Glutamatergic neuron (in vitro differentiated cells): ENCODE measurements at regions not wholly inside any gene's neighbourhood (a gene's known extent, or its start where the extent isn't known, plus 50 kb on each side); places are given as distances from the start of the nearest gene placed in this dataset.

ENCODE experiments used
- DNase-seq: peaks from one replicate; pipeline ENCODE4 v3.0.0; 2022
- H3K27ac Mint-ChIP-seq: one replicate; pipeline ENCODE4 v1.8.0; 2020; ENCODE audit warnings: mild to moderate bottlenecking, mixed read lengths, inconsistent platforms; ENCODE audit not compliant: unreplicated experiment
- H3K27me3 Mint-ChIP-seq: one replicate; pipeline ENCODE4 v1.8.0; 2020; ENCODE audit warnings: mild to moderate bottlenecking, moderate library complexity, mixed read lengths, inconsistent platforms; ENCODE audit not compliant: unreplicated experiment
- H3K36me3 Mint-ChIP-seq: one replicate; pipeline ENCODE4 v1.8.0; 2020; ENCODE audit warnings: mild to moderate bottlenecking, mixed read lengths, inconsistent platforms; ENCODE audit not compliant: unreplicated experiment
- H3K4me1 Mint-ChIP-seq: one replicate; pipeline ENCODE4 v1.8.0; 2020; ENCODE audit warnings: mild to moderate bottlenecking, low read depth, mixed read lengths, inconsistent platforms; ENCODE audit not compliant: unreplicated experiment
- H3K4me3 Mint-ChIP-seq: one replicate; pipeline ENCODE4 v1.8.0; 2020; ENCODE audit warnings: mild to moderate bottlenecking, mixed read lengths, inconsistent platforms; ENCODE audit not compliant: unreplicated experiment
- H3K9me3 Mint-ChIP-seq: one replicate; pipeline ENCODE4 v1.8.0; 2020; ENCODE audit warnings: mild to moderate bottlenecking, moderate library complexity, mixed read lengths, inconsistent platforms; ENCODE audit not compliant: unreplicated experiment
- CTCF ChIP-seq: fragments of 200-600 bp; sonication (generic); IDR thresholded peaks from one replicate; pipeline ENCODE4 v1.5.0; 2021; ENCODE audit not compliant: partially characterized antibody, unreplicated experiment

- no peak for TF ChIP-seq CTCF
- no peaks in the 10 kb centered on the region for H3K4me1 Mint-ChIP-seq
- H3K9me3 Mint-ChIP-seq, result no peaks in the 10 kb centered on the region
- no peak overlapping the region for H3K27ac Mint-ChIP-seq
- H3K36me3 Mint-ChIP-seq, result no peaks in the 10 kb centered on the region
- no peak for DNase-seq
- no peak overlapping the region for H3K4me3 Mint-ChIP-seq
- no peaks in the 10 kb centered on the region for H3K27me3 Mint-ChIP-seq
Measured at GRCh38 chr5:86029308-86029707, 588.4 kb upstream of the COX7C start.

GRCh38 chr5:86030753-86031152, 587.0 kb upstream of the COX7C start:
- no peak for DNase-seq
- Mint-ChIP-seq H3K27ac (no peak overlapping the region), H3K36me3 (no peaks in the 10 kb centered on the region), H3K4me3 (no peak overlapping the region), H3K9me3 (no peaks in the 10 kb centered on the region), H3K27me3 (no peaks in the 10 kb centered on the region), H3K4me1 (no peaks in the 10 kb centered on the region)
- TF ChIP-seq CTCF, result no peak

- Mint-ChIP-seq H3K36me3 (no peaks in the 10 kb centered on the region), H3K9me3 (peaks cover 2% of the 10 kb centered on the region), H3K4me3 (no peak overlapping the region), H3K27ac (no peak overlapping the region), H3K27me3 (no peaks in the 10 kb centered on the region), H3K4me1 (no peaks in the 10 kb centered on the region)
- no peak for DNase-seq
- TF ChIP-seq CTCF, result no peak
Measured at GRCh38 chr5:86038566-86038965, 579.2 kb upstream of the COX7C start.

- H3K27me3 Mint-ChIP-seq, result no peaks in the 10 kb centered on the region
- DNase-seq, result no peak
Measured at GRCh38 chr5:86039351-86039750, 578.4 kb upstream of the COX7C start.

GRCh38 chr5:86070719-86071118, 547.0 kb upstream of the COX7C start:
- Mint-ChIP-seq H3K27ac (no peak overlapping the region), H3K36me3 (no peaks in the 10 kb centered on the region), H3K9me3 (no peaks in the 10 kb centered on the region), H3K27me3 (no peaks in the 10 kb centered on the region), H3K4me1 (no peaks in the 10 kb centered on the region), H3K4me3 (no peak overlapping the region)
- TF ChIP-seq CTCF, result no peak
- DNase-seq, result no peak

More at GRCh38 chr5:86039351-86039750, 578.4 kb upstream of the COX7C start:
- TF ChIP-seq CTCF, result no peak
- Mint-ChIP-seq H3K4me1 (no peaks in the 10 kb centered on the region), H3K36me3 (no peaks in the 10 kb centered on the region), H3K27ac (no peak overlapping the region), H3K9me3 (peaks cover 2% of the 10 kb centered on the region), H3K4me3 (no peak overlapping the region)
